ENCODE measurements at regions not wholly inside any gene's neighbourhood (a gene's known extent, or its start where the extent isn't known, plus 50 kb on each side); places are given as distances from the start of the nearest gene placed in this dataset.

DNA sequence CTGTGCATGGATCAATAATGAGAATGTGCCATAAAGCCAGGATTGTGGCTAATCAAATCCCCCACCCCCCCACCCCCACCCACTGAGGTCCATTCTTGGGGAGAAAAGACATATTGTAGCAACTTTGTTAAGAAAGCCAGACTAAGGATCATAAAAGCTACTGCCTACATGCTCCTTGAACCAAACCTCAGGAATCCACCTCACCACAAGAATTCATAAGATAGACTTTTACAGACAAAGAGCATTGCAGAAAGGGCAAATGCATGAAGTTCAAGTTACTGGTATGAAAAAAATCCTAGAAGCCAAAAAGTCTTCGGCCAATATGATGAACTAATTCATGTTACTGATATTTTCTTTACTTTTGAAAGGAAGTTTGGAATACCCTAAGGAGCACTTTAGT is 187.9 kb upstream of the ARID1B start:
- TF ChIP-seq, protein P1, sequence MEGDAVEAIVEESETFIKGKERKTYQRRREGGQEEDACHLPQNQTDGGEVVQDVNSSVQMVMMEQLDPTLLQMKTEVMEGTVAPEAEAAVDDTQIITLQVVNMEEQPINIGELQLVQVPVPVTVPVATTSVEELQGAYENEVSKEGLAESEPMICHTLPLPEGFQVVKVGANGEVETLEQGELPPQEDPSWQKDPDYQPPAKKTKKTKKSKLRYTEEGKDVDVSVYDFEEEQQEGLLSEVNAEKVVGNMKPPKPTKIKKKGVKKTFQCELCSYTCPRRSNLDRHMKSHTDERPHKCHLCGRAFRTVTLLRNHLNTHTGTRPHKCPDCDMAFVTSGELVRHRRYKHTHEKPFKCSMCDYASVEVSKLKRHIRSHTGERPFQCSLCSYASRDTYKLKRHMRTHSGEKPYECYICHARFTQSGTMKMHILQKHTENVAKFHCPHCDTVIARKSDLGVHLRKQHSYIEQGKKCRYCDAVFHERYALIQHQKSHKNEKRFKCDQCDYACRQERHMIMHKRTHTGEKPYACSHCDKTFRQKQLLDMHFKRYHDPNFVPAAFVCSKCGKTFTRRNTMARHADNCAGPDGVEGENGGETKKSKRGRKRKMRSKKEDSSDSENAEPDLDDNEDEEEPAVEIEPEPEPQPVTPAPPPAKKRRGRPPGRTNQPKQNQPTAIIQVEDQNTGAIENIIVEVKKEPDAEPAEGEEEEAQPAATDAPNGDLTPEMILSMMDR (IDR thresholded peaks at IDR 0.05; ENCODE audit: low read length) = no peak
- no peak for TF ChIP-seq EZH2 (optimal IDR thresholded peaks at IDR 0.05; ENCODE audit: low read depth, low read length)
